ENCODE measurements at regions not wholly inside any gene's neighbourhood (a gene's known extent, or its start where the extent isn't known, plus 50 kb on each side); places are given as distances from the start of the nearest gene placed in this dataset.

DNA sequence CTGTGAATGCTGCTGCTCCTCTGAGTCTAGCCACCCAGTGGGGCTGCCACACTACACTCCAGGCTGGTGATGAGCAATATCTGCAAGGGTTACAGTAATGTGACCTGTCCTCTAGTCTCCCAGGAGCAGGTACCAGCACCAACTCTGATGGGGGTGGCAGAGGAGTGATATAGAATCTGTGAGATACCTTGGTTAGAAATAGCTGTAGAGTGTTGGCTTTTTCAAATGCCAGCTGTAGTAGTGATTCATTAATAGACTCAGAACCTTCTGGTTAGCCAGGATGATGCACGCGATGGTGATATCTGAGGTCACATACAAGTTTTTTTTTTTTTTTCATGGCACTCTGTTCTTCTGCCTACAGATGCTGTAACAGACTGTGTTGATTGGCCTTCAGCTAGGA, 757.1 kb downstream of the INHBA start:
- H3K27me3 ChIP-seq, result no peaks in the 10 kb centered on the region
- peaks cover 0 to 9% (median 0%) of the 10 kb centered on the region in 3 donors for H3K9me3 ChIP-seq (replicated peaks in 1 of 3)
- H3K36me3 ChIP-seq (replicated peaks in 1 of 2), result no peaks in the 10 kb centered on the region
- no peak overlapping the region for H3K27ac ChIP-seq
- H3K4me1 ChIP-seq (replicated peaks in 1 of 2), result no peaks in the 10 kb centered on the region
- H3K4me3 ChIP-seq, result no peak overlapping the region
- intact Hi-C loops (cut with DNase I), result no loop called here
- WGBS, 4 donors, result 92 to 97% (median 95%) methylated on average over 2 of the region's 2 CpGs
- no peak for DNase-seq
- TF ChIP-seq POLR2A (IDR thresholded peaks at IDR 0.05) (no peak), CTCF (IDR thresholded peaks at IDR 0.05) (no peak)

- Histone ChIP-seq H3K27me3 (no peaks in the 10 kb centered on the region), H3K27ac (no peak overlapping the region), H3K4me3 (no peak overlapping the region), H3K36me3 (replicated peaks in 1 of 2) (no peaks in the 10 kb centered on the region), H3K9me3 (replicated peaks in 1 of 3) (peaks cover 0 to 9% (median 0%) of the 10 kb centered on the region in 3 donors), H3K4me1 (replicated peaks in 1 of 2) (no peaks in the 10 kb centered on the region)
- intact Hi-C loops (cut with DNase I), result no loop called here
- DNase-seq, result no peak
- TF ChIP-seq POLR2A (IDR thresholded peaks at IDR 0.05) (no peak), CTCF (IDR thresholded peaks at IDR 0.05) (no peak)
These were observed 757.8 kb downstream of the INHBA start for GRCh38 chr7:40944981-40945585.

GRCh38 chr7:40937879-40938278, 765.0 kb downstream of the INHBA start:
- H3K4me3 ChIP-seq, result no peak overlapping the region
- 70 to 89% (median 81%) methylated on average over 2 of the region's 2 CpGs for WGBS, 4 donors
- H3K4me1 ChIP-seq (replicated peaks in 1 of 2), result no peaks in the 10 kb centered on the region
- DNase-seq, result no peak
- H3K9me3 ChIP-seq (replicated peaks in 1 of 3), result peaks cover 0 to 4% (median 4%) of the 10 kb centered on the region in 3 donors
- intact Hi-C loops (cut with DNase I), result no loop called here
- no peak overlapping the region for H3K27ac ChIP-seq
- no peaks in the 10 kb centered on the region for H3K36me3 ChIP-seq (replicated peaks in 1 of 2)
- TF ChIP-seq POLR2A (IDR thresholded peaks at IDR 0.05), result no peak
- TF ChIP-seq CTCF (IDR thresholded peaks at IDR 0.05), result no peak
- no peaks in the 10 kb centered on the region for H3K27me3 ChIP-seq

GRCh38 chr7:40935435-40935834, 767.5 kb downstream of the INHBA start:
- Histone ChIP-seq H3K9me3 (replicated peaks in 1 of 3) (peaks cover 0 to 4% (median 0%) of the 10 kb centered on the region in 3 donors), H3K4me1 (replicated peaks in 1 of 2) (no peaks in the 10 kb centered on the region), H3K27me3 (no peaks in the 10 kb centered on the region), H3K36me3 (replicated peaks in 1 of 2) (no peaks in the 10 kb centered on the region), H3K4me3 (no peak overlapping the region), H3K27ac (no peak overlapping the region)
- no peak for DNase-seq
- 82 to 89% (median 85%) methylated on average over 2 of the region's 2 CpGs for WGBS, 4 donors
- intact Hi-C loops (cut with DNase I), result no loop called here
- TF ChIP-seq CTCF (IDR thresholded peaks at IDR 0.05), result no peak
- TF ChIP-seq POLR2A (IDR thresholded peaks at IDR 0.05), result no peak
